ENCODE measurements at regions not wholly inside any gene's neighbourhood (a gene's known extent, or its start where the extent isn't known, plus 50 kb on each side); places are given as distances from the start of the nearest gene placed in this dataset.

- Histone ChIP-seq H3K9me3 (peaks cover 0 to 12% of the 10 kb centered on the region in 2 donors), H3K4me3 (no peak overlapping the region), H3K4me1 (peaks cover 0 to 5% of the 10 kb centered on the region in 2 donors), H3K27me3 (no peaks in the 10 kb centered on the region), H3K27ac (no peak overlapping the region), H3K36me3 (no peaks in the 10 kb centered on the region)
- no peak for DNase-seq (ENCODE audit: low spot score)
- TF ChIP-seq CTCF (IDR thresholded peaks at IDR 0.05) = no peak
These were observed 206.2 kb downstream of the POSTN start for GRCh38 chr13:37392389-37392788.

DNA sequence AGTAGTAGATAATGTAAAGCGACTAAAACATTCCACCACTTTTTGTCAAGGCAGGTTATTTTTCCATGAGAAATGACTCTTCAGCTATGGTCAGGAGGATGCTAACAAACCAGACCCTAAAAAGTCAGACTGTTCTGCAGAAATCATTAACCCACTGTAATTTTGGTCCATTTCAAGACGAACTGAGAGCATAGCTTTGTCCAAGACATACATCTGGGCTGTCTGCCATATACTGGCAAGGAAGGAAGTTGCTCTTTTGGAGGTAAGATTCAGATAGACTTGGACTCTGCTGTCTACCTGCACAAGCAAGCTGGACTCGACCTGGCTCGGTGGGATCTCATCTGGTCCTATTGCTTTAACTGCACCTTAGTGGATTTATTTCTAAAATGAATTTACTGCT is 207.8 kb downstream of the POSTN start:
- Histone ChIP-seq H3K4me1 (peaks cover 0 to 5% of the 10 kb centered on the region in 2 donors), H3K4me3 (no peak overlapping the region), H3K27ac (no peak overlapping the region), H3K36me3 (no peaks in the 10 kb centered on the region), H3K27me3 (no peaks in the 10 kb centered on the region), H3K9me3 (no peaks in the 10 kb centered on the region)
- no peak for TF ChIP-seq CTCF (IDR thresholded peaks at IDR 0.05)
- no peak for DNase-seq (ENCODE audit: low spot score)

DNA sequence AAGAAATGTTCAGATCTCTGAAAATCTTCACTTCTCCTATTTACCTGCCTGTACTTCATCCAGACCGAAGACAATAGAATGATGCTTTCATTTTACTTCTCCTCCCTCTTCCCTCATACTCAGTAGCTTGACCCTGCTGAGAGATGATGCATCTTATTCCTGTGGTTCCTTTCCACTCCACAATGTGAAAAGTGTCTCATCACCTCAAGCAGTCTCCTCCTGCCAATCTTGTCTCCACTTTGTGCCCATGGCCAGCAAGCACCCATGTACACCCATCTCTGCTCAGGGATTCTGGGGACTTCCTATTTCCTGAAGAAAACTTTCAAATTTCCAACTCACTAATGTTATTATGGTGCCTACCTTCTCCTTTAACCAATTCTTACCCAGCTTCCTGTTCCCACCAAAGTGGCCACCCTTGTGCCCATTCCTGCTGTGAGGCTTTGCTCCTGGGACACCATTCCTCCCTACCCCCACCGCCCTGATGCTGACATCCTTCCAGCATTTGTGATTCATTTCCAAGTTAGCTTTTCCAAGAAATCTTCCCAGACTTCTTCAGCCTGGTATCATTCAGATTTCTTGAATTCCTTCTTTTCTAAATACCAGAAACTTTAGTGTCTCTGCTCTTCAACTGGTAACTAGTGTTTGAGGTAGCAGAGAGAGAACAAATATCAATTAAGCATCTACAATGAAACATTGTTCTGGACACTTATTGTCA is 212.5 kb downstream of the POSTN start:
- DNase-seq (ENCODE audit: low spot score) = no peak

DNA sequence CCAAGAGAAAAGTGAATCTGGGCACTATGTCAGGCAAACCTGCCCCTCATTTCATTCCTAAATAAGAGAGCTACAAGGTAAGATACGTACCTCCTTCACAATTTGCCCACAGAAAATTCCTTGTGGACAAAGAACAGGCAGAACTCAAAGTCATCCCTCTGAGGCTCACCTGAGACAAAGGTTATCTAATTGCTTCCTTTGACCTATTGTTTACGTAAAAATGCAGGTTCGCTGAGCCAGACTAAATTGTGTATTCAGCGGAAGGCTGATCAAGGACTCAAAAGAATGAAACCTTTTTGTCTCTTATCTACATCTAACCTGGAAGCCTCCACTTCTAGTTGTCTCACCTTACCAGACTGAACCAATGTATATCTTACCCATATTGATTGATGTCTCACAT is 213.3 kb downstream of the POSTN start:
- TF ChIP-seq CTCF (IDR thresholded peaks at IDR 0.05) = no peak
- no peak for DNase-seq (ENCODE audit: low spot score)
- no peaks in the 10 kb centered on the region for H3K36me3 ChIP-seq

More for the DNA sequence above, 212.5 kb downstream of the POSTN start:
- H3K4me3 ChIP-seq = no peak overlapping the region
- no peaks in the 10 kb centered on the region for H3K36me3 ChIP-seq
- TF ChIP-seq CTCF (IDR thresholded peaks at IDR 0.05) = no peak
- H3K27me3 ChIP-seq = no peaks in the 10 kb centered on the region
- no peak overlapping the region for H3K27ac ChIP-seq
- no peaks in the 10 kb centered on the region for H3K9me3 ChIP-seq
- no peaks in the 10 kb centered on the region for H3K4me1 ChIP-seq

GRCh38 chr13:37383856-37384370 is 214.7 kb downstream of the POSTN start:
- no peak overlapping the region for H3K27ac ChIP-seq

More for the DNA sequence above, 213.3 kb downstream of the POSTN start:
- Histone ChIP-seq H3K4me1 (no peaks in the 10 kb centered on the region), H3K27me3 (no peaks in the 10 kb centered on the region), H3K4me3 (no peak overlapping the region), H3K9me3 (no peaks in the 10 kb centered on the region), H3K27ac (no peak overlapping the region)

More at GRCh38 chr13:37383856-37384370, 214.7 kb downstream of the POSTN start:
- no peaks in the 10 kb centered on the region for H3K36me3 ChIP-seq
- H3K27me3 ChIP-seq = no peaks in the 10 kb centered on the region
- no peak overlapping the region for H3K4me3 ChIP-seq
- no peaks in the 10 kb centered on the region for H3K9me3 ChIP-seq
- no peaks in the 10 kb centered on the region for H3K4me1 ChIP-seq
- DNase-seq (ENCODE audit: low spot score) = no peak
- TF ChIP-seq CTCF (IDR thresholded peaks at IDR 0.05) = no peak

All from right atrium auricular region (tissue), 2 donors.